NCI-H524 (cell line): ENCODE measurements at regions not wholly inside any gene's neighbourhood (a gene's known extent, or its start where the extent isn't known, plus 50 kb on each side); places are given as distances from the start of the nearest gene placed in this dataset.
"Not testable (repeated sequence)": the region's sequence is repeated elsewhere in the genome, so short reads cannot be mapped to it uniquely, and the experiment has no call there.

Experiments
- DNase-seq, 2 experiments: peaks; one replicate each; lab custom pipeline; 2025; lab: John Stamatoyannopoulos, UW

DNA sequence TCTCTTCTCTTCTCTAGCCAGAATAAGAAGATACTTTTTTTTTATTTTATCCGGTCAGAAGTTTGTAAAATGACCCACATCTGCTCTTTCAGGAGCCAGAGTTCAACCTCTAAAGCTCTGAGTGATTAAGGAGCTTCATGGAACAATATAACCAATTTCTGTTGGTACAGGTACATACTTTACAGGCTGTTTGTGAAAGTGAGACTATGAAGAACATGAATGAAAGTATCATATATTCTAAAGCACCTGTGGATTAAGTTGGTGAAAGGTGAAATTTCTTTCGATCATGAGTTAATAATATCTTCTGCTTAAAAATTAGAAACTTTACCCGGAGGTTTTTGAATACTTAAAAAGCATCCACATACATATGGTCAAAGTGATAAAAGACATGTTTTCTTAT, 65.2 kb downstream of the DMRT2 start:
- DNase-seq, result no peak

DNA sequence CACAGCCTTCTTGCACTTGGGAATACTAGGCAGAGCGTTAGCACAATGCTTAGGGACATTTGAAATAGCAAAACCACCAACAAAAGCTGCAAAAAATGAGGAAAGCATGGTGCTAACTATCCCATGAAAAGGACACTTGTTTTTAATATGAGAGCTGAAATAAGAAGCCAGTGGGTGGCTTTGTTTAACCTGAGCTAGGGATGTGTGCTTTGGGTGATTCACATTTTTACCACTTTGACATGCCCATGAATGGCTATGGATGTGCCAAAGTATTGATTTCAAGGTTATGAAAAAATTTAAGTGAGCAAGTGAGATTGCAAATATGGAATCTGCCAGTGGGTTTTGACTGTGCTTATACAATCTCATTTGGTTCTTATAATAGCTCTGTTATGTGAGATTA, 67.3 kb downstream of the DMRT2 start:
- no peak for DNase-seq

DNA sequence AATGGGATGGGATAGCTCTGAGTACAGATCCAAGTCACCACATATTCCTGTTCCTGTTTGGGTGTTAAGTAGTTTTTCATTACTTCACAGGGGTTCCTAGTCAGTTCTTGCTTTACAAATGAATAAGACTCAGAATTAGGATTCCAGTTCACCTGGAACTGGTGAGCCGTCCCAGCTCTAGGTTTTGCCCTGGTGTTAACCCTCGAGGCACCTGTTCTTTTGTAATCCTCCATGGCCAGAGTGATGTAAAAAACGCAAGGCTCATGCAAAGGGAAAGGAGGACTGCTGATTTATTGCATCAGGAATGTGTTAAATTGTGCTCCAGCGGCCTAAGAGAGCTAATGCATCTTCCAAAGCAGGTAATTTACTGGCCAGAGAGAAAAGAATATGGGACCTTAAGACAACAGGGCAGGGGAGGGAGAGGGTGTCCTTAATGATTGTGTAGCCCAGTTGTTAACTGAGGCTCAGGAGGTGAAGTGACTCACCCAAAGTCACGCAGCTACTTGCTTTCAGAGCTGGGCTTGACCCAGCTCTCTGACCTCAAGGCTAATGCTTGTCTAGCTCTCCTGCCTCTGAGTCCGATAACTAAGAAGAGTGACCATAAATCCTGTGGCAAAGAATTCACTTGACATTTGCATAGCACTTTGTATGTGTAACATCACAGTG, 70.5 kb downstream of the DMRT2 start:
- DNase-seq, result no peak

DNA sequence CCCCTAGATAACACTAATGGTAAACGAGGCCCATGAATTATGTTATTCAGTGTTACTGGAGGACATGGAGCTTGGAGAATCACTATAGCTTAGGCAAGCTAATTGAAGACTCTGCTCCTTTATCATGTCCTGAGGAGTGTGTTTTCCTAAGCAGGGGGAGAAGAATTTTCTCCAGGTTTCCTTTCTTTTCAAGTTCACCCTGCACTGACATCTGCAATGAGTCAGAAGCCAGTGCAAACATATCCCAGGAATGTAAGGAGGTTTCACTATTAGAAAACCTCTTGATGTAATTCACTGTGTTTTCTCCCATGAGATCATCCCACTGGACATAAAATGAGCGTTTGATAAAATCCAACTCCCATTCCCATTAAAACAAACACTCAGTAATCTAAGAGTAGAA, 75.6 kb downstream of the DMRT2 start:
- DNase-seq, result no peak

DNA sequence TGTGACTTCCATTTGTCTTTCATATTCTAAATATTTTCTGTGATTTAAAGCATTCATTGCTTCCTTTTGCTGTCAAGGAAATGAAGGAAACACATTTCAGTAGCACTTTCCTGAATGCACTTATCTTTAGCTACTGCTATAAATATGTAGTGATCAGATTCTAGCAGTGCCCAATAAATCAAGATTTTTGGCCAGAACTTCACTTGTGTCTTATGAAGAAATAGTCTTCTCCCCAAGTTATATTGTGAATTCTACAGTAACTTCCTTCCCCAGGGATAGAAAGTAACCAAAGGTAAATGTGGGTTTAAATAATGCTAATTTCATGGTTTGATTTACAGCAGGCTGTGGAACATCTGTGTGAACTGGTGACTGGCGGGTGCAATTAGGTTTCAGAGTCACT, 77.9 kb downstream of the DMRT2 start:
- no peak for DNase-seq

DNA sequence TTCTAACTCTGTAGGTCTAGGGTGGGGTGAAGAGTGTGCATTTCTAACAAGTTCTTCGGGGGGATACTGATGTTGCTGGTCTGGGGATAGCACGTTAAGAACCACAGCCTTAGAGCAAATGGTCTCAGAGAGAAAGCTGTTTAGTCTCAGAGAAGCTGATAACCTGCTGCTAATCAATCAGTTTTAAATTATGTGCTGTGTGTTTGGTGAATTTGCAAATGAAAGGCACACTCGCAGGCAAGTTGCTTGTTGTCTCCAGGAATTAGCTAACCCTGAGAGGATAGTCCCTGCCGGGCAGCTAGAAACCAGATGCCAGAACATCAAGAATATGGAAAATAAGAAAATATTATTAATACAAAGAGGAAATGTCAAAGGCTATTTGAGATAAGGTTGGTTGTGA, 79.2 kb downstream of the DMRT2 start:
- DNase-seq, result no peak

DNA sequence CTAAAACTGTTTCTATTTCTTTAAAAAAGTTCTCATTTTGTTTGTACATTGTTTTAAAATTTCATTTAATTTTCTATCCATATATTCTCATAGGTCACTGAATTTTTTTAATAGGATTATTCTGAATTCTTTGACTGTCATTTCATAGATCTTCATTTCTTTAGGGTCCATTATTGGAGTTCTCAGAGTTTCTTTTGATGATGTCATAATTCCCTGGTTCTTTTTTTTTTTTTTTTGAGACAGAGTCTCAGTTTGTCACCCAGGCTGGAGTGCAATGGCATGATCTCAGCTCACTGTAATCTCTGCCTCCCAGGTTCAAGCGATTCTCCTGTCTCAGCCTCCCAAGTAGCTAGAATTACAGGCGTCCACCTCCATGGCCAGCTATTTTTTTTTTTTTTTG, 89.9 kb downstream of the DMRT2 start:
- DNase-seq, result no peak

DNA sequence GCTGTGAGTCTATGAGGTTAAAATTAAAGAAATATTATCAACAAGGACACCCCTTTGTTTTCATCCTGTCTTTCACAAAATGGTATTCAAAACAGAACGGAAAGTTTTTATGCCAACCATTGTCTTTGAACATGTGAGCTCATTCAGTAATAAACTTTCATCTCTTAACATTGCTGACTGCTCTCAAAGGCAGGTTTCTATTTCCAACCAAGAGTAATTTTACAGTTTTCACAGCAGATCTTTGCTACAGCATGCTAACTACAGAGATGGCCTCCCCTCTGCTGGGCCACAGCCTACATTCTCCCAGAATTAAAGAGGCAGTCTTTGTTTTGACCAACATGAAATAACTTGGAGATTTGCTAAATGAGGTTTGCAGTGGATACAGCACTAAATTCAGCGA, 101.5 kb downstream of the DMRT2 start:
- DNase-seq, result no peak

DNA sequence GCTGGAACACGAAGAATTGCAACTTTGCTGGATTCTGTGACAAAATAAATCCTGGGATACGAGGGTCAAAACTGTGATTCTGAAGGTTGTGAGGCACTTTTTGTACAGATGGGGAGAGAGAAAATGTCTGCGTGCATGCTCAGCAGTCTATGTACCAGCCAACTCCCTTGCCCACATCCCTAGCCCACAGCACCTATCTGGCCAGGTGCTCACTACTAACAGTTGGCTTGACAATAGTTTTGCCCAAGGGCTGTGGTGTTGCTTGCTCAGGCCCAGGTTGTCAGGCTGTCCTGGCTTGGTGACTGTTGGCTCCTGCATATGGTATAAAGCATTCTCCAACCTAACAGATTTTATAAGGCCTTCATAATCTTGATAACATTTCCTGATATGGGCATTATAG, 102.0 kb downstream of the DMRT2 start:
- no peak for DNase-seq

DNA sequence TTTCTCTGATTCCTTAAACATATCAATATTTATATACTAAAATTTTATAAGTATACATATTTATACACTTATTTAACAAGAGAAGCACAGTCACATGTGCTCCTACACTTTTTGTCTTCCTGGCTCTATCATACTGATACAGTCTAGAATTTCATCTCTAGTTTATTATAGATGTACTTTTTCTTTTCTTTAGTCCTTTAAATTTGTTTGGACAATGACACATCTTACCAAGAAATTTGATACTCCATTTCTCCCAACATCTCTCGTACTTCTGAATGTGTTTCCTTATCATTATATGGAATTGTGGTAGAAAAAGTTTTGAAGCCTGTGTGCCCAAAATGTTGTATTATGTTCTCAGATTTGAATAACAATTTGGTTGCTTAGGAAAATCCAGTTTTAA, 104.6 kb downstream of the DMRT2 start:
- DNase-seq, result no peak

DNA sequence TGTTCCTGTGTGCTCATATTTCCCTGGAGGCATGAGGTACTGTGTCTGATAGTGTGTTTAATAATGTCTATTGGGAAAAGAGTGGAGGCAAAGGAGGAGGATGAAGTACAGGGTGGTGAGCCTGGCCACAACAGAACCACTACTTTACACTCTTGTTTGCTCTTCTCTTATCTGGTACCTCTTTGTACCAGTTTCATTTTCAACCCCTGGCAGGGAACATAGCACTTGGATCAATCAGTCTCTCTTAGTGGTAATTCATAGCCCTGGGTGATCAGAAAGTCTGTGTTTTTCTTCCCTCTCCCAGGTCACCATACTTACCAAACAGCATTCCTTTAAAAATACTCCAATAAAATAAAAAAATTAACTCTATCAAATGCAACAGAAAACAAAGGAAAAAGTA, 105.4 kb downstream of the DMRT2 start:
- DNase-seq, result no peak

DNA sequence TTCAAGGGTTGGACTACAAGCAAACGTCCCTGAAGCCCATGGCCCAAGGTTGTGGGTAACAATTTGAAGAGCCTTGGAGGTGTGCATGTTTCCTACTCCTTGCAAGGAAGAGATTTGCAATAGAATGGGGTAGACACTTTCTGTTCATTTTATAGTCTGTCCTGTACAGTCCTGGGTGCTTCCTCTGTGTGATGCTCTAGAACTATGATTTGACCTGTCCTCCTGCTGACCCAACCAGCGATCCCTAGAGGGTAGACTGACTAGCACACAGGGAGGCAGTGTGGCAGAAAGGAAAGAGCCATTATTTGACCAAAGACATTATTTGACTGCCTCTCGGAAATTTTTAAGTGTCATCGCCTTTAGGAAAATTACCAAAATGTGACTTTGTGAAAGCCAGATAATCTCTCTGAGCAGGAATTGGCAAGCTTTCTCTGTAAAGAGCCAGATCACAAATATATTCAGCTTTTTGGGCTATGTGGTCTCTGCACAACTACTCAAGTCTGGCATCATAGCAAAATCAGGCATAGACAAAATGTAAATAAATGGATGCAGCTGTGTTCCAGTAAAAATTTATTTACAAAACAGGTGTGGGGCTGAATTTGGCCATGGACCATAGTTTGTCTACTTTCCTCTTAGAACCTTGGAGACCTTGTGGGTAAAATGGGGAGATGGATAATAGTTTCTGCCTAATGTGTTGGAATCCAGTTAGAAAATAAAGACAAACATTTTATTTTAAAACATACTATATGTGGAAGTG, 106.8 kb downstream of the DMRT2 start:
- DNase-seq, result no peak

DNA sequence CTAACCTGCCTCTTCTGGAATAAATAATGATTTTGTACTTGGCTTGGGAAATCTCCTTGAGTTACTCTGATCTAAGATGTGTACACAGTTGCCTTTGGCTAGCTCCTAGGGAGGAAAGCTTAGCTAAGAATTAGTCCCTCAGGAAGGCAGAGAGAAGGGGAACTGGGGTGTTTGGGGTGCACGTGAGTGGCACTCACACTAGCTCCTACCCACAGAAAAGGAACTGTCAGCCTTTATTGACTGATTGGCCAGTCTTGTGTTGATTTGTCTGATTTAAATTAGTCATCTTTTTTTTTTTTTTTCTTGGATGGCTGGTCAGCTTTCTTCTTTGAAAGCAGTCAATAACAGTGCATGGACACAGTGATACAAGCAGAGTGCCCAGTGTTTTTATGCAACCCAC, 107.7 kb downstream of the DMRT2 start:
- DNase-seq, result no peak

DNA sequence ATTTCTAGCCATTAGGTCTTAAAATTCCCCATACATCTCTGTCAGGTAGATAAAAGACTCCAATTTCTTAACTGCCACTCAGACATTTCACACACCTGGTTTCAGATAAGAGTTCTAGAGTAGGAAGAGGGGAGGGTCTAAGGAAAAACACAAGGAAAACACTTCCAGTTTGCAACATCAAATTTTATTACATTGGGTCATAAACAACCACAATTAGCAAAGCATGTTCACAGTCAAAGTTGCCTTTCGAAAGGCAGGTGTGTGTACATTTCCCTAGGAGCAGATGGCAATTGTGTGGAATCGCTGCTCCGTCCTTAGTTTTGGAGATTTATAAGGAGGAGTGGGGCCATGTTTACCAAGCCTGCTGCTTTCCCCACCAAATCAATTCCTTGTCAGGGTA, 120.8 kb downstream of the DMRT2 start:
- no peak for DNase-seq

DNA sequence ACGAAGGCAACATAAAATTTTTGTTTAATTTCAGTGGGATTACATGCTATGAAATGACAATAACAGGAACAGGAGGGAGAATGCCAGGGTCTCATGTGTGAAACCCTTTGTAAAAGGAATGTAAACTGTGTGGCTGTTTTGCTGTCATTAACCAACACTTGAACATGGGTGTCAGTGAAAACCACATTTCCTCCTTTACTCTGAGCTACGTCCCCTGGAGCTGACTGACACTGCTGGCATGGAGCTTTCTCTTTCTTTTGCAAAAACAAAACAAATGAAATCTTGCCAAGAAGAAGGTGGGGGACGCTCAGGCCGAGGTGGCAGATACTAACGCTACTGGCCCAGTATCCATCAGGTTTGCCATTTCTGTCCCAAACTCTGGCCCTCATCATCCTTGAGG, 121.4 kb downstream of the DMRT2 start:
- no peak for DNase-seq

DNA sequence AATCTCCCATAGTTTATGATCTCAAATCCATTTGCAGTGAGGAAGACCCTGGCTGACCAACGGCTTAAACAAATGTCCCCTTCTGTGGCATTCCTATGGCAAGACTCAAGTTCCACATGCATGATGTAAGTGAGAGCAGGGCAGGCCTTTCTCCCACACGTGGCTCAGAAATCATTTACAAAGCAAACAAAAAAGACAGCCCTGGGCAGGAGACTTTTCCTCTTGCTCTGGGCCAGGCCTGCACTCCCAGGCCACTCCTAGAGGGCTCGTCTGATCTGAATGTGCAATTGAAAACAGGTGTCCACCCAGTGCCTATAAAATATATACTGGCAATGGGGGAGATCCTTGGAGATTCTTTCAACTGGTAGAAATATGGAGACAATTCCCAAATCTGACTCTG, 123.1 kb downstream of the DMRT2 start:
- no peak for DNase-seq

DNA sequence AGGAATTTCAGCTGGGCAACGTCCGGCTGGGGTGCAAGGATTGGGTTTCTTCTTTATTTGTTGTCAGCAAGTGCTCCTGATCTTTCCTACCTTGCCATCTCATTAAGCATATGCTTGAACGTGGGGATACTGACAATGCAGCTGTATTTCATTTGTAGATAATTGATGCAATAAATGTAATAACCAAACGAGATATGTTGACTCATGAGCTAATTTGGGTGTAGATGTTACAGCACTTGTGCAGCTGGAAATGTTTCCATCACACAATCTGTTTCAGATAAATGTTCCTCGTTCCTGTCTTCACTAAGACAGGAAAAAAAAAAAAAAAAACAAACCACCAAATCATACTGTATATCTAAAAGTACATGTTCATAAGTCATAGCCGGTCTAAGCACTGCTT, 123.8 kb downstream of the DMRT2 start:
- no peak for DNase-seq

DNA sequence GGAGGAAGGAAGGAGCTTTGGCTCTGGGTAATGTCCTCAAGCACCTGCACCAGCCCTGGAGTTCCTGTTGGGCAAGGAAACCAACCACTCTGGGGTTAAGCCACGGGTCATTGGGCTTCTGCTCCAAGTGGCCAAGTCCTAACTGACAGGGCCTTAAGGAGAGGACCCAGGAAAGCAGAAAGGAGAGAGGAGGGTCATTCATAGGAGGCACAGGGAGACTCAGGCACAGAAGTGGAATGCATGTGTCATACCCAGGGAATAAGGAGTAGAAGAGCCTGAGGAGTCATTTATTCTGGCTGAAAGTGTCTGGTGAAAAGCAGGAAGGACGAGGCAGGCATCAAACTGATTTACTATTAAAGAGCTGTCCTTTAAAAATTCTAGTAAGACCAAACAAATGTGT, 129.2 kb downstream of the DMRT2 start:
- DNase-seq, result no peak

DNA sequence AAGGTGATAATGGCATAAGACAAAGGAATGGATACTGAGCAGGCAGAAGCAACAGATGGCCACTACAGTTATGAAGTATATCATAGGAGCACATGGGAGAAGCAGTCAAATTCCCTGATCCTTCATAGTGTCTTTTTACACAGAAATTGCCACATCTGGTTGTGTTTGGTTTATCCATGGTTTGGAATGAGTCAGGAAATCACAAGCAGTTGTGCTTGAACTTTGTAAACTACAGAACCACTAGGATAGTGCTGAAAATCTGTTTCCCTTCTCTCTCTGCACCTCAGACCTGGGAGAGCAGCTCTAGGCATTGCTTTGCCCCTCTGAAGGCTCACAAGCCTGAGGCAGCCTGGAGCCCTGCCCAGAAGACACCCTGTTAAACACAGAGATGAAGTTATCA, 134.0 kb downstream of the DMRT2 start:
- DNase-seq, result no peak

DNA sequence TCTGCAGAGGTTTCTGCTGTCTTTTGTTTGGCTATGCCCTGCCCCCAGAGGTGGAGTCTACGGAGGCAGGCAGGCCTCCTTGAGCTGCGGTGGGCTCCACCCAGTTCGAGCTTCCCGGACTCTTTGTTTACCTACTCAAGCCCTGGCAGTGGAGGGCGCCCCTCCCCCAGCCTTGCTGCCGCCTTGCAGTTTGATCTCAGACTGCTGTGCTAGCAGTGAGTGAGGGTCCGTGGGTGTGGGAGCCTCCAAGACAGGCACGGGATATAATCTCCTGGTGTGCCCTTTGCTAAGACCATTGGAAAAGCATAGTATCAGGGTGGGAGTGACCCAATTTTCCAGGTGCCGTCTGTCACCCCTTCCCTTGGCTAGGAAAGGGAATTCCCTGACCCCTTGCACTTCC, 137.0 kb downstream of the DMRT2 start:
- DNase-seq, result not testable (repeated sequence)

DNA sequence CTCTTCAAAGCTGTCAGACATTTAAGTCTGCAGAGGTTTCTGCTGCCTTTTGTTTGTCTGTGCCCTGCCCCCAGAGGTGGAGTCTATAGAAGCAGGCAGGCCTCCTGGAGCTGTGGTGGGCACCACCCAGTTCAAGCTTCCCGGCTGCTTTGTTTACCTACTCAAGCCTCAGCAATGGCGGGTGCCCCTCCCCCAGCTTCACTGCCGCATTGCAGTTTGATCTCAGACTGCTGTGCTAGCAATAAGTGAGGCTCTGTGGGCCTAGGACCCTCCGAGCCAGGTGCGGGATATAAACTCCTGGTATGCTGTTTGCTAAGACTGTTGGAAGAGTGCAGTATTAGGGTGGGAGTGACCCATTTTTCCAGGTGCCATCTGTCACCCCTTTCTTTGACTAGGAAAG, 145.5 kb downstream of the DMRT2 start:
- DNase-seq, result not testable (repeated sequence)

DNA sequence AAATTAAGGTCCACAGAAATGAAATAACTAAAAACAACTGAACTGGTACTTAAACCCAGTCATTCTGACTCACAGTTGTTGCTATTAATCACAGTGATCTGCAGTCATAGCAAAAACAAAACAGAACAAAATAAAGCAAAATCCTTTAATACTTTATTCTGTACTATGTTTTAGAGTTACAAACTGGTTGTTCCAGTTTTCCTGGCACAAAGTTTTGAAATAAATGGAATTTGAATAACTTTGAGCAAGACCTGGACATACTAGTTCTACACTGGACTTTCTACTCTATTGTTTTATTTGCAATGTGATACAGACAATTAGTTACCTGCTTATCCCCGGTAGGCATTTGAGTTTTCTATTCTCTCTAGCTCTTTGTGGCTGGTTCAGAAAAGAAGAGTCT, 147.9 kb downstream of the DMRT2 start:
- no peak for DNase-seq

DNA sequence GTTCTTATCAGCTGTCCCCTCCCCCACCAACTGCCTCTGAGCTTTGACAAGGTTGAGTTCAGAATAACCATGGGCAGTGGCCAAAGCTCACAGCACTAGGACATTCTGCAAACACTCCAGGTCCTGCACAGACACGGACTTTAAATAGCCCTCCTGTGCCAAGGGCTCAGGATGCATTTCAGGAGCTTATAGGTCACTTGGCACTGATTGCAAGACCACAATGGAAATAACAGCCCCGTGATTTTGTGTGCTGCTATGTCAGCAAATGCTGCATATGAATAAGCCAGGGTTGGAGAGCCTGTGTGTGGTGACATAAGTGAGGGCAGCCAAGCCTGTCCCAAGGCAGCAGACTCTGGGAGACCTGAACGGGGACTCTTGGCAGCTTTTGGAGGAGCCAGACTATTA, 150.7 kb downstream of the DMRT2 start:
- no peak for DNase-seq

DNA sequence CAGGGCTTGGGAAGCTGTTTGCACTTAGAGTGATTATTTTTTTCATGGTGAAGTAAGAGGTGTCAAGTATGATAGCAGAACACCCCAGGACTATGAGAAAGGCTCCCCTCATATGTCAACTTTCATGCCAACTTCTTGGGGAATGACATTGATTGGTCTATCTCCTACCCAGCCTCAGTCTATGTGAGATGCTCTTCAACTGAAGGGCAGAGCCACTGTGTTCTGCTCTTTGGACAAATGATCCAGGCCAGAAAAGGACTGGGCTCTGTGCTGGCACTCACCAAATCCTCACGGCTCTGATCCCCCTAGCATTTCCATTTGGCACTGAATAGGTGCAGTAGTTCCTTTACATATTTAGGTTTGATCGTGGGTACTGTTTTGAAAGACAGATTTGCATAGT, 151.1 kb downstream of the DMRT2 start:
- DNase-seq, result no peak
